GM06990 (cell line): ENCODE measurements at regions not wholly inside any gene's neighbourhood (a gene's known extent, or its start where the extent isn't known, plus 50 kb on each side); places are given as distances from the start of the nearest gene placed in this dataset.
"Not testable (repeated sequence)": the region's sequence is repeated elsewhere in the genome, so short reads cannot be mapped to it uniquely, and the experiment has no call there.

Source experiments
- DNase-seq: peaks from one replicate; pipeline ENCODE4 v3.0.0-alpha.2; 2011; ENCODE audit not compliant: insufficient read length; ENCODE audit errors: extremely low read depth
- H3K27me3 ChIP-seq: replicated peaks from 2 replicates; pipeline ENCODE4 v1.6.0; 2011; ENCODE audit warnings: low read length; ENCODE audit not compliant: control insufficient read depth, insufficient read depth
- H3K36me3 ChIP-seq: 2 replicates; pipeline ENCODE4 v1.5.1; 2011; ENCODE audit warnings: low read length; ENCODE audit not compliant: control insufficient read depth, insufficient read depth
- H3K4me3 ChIP-seq: replicated peaks from 2 replicates; pipeline ENCODE4 v1.5.1; 2011; ENCODE audit warnings: low read depth, mild to moderate bottlenecking, control low read depth, low read length
- TF ChIP-seq, protein P1 (sequence below): IDR thresholded peaks from 2 replicates; pipeline ENCODE4 v1.5.1; 2011; ENCODE audit warnings: low read length, control low read depth, mild to moderate bottlenecking, inconsistent platforms; ENCODE audit not compliant: insufficient read depth, poor library complexity, severe bottlenecking

DNA sequence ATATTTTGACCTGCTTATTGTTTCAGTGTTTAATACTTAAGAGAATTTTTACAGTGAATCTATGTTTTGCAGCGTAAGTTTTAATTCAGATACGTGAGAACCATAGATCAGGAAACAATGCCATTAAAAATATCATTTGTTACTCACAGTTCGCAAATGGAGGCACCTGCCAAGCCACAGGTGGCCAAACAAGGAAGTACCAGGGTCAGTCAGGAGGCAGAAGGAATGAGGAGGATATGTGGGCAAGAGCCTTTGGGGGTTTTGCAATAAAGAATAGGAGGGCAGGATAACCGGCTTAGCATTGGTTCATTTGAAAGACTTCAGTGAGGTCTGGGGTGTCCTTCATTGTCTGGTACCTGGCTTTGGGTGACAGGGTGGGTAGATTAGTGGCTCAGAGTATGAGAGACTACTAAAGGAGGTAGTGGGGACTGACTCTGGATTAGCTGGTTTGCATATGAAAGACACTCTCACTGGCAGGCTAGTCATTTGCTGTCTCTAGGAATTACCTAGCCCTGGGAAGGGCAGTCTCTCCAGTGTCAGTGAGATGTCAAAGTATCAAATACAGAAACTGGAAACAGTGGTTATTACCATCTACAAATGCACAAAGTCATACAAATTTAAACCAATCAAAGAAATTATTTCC, 132.2 kb upstream of the CAV2 start:
- Histone ChIP-seq H3K4me3 (no peak overlapping the region), H3K36me3 (no peaks in the 10 kb centered on the region), H3K27me3 (no peaks in the 10 kb centered on the region)
- no peak for DNase-seq
- TF ChIP-seq, protein P1, sequence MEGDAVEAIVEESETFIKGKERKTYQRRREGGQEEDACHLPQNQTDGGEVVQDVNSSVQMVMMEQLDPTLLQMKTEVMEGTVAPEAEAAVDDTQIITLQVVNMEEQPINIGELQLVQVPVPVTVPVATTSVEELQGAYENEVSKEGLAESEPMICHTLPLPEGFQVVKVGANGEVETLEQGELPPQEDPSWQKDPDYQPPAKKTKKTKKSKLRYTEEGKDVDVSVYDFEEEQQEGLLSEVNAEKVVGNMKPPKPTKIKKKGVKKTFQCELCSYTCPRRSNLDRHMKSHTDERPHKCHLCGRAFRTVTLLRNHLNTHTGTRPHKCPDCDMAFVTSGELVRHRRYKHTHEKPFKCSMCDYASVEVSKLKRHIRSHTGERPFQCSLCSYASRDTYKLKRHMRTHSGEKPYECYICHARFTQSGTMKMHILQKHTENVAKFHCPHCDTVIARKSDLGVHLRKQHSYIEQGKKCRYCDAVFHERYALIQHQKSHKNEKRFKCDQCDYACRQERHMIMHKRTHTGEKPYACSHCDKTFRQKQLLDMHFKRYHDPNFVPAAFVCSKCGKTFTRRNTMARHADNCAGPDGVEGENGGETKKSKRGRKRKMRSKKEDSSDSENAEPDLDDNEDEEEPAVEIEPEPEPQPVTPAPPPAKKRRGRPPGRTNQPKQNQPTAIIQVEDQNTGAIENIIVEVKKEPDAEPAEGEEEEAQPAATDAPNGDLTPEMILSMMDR, result no peak

DNA sequence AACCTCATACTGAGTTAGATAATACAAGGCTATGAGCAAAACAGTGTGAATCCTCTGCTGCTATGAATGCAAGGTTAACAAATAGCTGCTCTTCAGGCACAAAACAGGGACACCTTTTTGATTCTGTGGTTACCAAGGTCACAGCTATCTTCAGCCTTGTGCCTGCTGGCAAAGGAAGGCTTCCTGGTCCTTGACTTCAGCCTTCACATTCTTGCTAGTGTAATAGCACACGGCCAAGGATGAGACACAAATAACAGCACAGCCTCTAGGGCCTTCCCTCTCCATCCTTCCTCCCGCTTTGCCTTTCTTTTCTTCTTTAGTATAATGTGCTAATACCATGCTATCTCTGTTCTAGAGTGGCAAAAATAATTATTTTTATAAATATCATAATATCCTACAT, 130.6 kb upstream of the CAV2 start:
- no peak for DNase-seq
- TF ChIP-seq, protein P1, result no peak
- no peaks in the 10 kb centered on the region for H3K27me3 ChIP-seq
- H3K4me3 ChIP-seq, result no peak overlapping the region
- no peaks in the 10 kb centered on the region for H3K36me3 ChIP-seq

GRCh38 chr7:116371536-116371935, 128.0 kb upstream of the CAV2 start:
- H3K4me3 ChIP-seq, DNase-seq, H3K27me3 ChIP-seq, H3K36me3 ChIP-seq: not testable (repeated sequence)

- not testable (repeated sequence) for H3K36me3 ChIP-seq, H3K27me3 ChIP-seq, H3K4me3 ChIP-seq, DNase-seq
Measured at GRCh38 chr7:116373229-116373628, 126.3 kb upstream of the CAV2 start.

GRCh38 chr7:116377721-116378120, 121.8 kb upstream of the CAV2 start:
- no peak for DNase-seq
- Histone ChIP-seq H3K36me3 (no peaks in the 10 kb centered on the region), H3K4me3 (no peak overlapping the region), H3K27me3 (no peaks in the 10 kb centered on the region)
- TF ChIP-seq, protein P1, result no peak

DNA sequence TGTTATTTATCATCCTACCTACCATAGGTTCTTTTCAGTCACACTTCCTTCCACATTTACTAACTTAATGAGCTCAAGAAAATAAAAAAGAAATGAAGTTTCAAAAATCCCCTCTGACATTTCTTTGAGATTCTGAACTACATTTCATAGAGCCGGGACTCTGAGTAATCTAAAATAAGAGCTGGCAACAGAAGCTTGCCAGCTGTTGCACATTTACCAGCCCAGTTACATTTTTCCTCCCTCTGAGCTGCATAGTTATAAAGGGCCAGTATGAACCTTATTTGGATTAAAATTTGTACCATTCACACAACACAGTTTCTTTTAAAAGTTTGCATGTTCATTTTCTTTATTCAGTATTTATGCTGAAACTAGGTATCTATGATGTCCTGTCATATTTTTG, 119.5 kb upstream of the CAV2 start:
- Histone ChIP-seq H3K27me3 (no peaks in the 10 kb centered on the region), H3K36me3 (no peaks in the 10 kb centered on the region), H3K4me3 (no peak overlapping the region)
- no peak for DNase-seq
- TF ChIP-seq, protein P1, result no peak

DNA sequence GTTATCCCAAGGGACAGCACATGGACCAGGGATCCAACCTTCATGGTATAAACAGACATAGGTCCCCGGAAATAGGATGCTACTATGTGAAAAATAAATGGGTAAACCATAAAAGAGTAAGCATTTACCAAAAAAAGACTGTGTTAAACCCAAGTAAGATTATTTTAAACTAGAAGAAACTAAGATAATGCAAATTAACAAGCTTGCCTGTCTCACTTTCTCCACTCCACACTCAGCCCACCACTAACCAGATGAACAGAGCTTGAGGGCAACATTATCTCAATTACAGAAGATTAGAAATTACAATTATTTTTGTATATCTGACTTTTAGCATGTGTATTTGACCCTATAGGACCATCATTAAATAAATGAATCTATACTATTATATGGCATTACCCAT, 117.2 kb upstream of the CAV2 start:
- TF ChIP-seq, protein P1, result no peak
- no peaks in the 10 kb centered on the region for H3K27me3 ChIP-seq
- H3K36me3 ChIP-seq, result no peaks in the 10 kb centered on the region
- no peak for DNase-seq
- no peak overlapping the region for H3K4me3 ChIP-seq
